ENCODE measurements at regions not wholly inside any gene's neighbourhood (a gene's known extent, or its start where the extent isn't known, plus 50 kb on each side); places are given as distances from the start of the nearest gene placed in this dataset.

DNA sequence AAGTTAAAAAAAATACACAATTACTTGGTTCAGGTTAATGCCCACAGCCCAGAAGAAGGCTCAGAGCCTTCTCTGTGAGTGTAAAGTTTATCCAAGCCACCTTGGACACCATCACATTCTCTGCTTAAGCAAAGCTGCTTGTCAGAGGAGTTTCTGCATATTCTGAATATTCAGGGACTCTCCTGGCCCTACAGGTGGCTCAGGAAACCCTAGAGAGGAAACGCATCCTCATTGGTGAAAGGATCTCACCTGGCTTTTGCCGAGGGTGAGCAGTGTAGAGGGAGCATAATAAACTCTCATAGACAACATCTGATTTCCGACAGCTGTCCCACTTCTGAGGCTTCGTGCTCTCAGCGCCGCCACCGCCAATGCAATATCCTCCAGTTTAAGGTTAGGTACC lies 239.9 kb upstream of the TSHZ3 start:
- TF ChIP-seq, protein P1, sequence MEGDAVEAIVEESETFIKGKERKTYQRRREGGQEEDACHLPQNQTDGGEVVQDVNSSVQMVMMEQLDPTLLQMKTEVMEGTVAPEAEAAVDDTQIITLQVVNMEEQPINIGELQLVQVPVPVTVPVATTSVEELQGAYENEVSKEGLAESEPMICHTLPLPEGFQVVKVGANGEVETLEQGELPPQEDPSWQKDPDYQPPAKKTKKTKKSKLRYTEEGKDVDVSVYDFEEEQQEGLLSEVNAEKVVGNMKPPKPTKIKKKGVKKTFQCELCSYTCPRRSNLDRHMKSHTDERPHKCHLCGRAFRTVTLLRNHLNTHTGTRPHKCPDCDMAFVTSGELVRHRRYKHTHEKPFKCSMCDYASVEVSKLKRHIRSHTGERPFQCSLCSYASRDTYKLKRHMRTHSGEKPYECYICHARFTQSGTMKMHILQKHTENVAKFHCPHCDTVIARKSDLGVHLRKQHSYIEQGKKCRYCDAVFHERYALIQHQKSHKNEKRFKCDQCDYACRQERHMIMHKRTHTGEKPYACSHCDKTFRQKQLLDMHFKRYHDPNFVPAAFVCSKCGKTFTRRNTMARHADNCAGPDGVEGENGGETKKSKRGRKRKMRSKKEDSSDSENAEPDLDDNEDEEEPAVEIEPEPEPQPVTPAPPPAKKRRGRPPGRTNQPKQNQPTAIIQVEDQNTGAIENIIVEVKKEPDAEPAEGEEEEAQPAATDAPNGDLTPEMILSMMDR (conservative IDR thresholded peaks at IDR 0.05; ENCODE audit: low read length): no peak
- no peak for TF ChIP-seq EZH2phosphoT487 (IDR thresholded peaks at IDR 0.05; ENCODE audit: borderline replicate concordance, low read depth, low read length)
